ENCODE measurements at regions not wholly inside any gene's neighbourhood (a gene's known extent, or its start where the extent isn't known, plus 50 kb on each side); places are given as distances from the start of the nearest gene placed in this dataset.

- peak; percentile 17 for DNase-seq (ENCODE audit: low read depth)
These were observed 381.0 kb downstream of the SNAPC1 start for GRCh38 chr14:62143245-62143644.

- DNase-seq (ENCODE audit: low read depth): no peak
These were observed 382.6 kb downstream of the SNAPC1 start for GRCh38 chr14:62144863-62145262.

GRCh38 chr14:62146030-62146429 lies 383.8 kb downstream of the SNAPC1 start:
- no peak for DNase-seq (ENCODE audit: low read depth)

DNA sequence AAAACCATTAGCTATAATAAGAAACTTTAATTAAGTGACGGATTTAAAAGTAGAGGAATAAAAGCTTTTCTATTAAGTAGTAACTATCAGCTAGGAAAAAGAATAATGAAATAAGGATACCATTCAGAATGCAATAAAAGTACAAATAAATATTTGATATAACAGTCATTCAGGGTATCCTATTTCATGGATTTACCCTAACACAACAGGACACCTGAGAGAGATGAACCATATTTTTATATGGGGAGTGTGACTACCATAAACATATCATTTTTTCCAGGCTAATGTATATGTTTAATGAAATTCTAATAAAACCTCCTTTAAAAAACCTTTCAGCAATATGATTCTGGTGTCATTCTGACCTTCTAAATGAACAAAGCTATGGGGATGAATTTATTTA lies 393.8 kb downstream of the SNAPC1 start:
- no peak for DNase-seq (ENCODE audit: low read depth)

GRCh38 chr14:62158779-62159178 lies 396.6 kb downstream of the SNAPC1 start:
- no peak for DNase-seq (ENCODE audit: low read depth)

DNA sequence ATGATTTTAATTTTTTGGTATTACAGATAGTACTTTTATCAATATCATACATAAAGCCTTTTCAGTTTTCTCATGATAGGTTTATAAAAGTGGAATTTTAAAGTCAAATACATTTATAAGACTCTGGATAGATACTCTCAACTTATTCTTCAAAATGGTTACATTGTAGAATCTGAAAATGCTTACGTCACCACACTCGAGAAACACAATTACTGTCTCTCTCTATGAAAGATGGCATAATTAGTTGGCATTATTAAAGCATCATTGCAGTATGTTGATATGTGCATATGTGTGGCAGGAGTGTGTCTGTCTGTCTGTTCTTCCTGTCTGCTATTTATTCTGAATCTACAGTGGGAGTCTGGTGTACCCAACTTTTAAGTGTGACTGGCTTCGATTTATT lies 397.1 kb downstream of the SNAPC1 start:
- no peak for DNase-seq (ENCODE audit: low read depth)

DNA sequence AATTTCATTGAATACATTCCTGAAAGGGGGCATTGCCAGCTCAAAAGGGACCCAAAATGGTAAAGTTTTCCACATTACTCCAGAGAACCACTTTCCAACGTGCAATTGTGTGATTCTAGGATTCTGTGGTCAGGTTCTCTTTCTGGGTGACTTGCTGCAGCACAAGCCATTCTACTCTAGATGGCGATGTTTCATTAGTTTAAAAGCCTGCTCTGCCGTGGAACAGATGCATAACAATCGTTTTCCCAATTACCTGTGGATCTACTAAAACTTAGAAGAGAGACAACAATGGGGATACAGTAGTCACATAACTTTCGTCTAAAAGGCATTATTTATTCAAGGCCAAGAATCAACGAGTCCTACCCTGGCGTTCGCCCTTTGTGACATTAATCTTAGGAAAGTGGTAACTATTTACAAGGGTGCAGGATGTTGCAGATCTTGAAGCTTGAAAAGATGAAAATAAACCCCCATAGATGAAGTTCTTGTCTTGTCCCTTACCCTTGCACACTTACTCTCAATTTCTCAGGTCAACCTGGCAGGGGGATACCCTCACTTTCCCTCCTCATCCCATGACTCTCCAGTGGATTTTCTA lies 400.9 kb downstream of the SNAPC1 start:
- DNase-seq (ENCODE audit: low read depth): peak; percentile 40

DNA sequence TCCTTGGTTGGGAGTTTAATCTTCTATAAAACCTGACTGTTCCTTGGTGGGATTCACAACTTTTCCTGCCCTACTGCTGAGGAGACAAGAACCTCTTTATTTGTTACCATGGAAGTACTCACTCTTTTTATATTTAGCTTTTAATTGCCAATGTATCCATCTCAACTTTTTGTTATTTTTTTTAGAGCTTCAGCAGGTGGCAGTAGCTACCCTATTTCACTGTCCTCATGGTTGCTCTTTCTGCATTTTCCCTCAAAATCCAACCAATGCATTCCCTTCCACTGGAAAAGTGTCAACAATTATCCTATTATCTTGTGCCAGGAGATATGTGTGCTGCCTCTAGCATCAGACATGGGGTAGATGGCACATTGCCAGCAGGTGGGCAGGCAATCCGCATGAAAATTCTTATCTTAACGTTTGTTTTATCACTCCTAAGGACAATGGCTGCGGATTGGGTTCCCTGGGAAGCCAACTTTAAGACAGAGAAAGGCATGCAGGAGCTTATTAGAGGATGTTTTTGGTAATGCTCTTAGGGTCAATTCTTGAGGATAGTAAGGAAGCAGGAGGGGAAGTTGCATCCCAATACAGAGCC lies 406.4 kb downstream of the SNAPC1 start:
- DNase-seq (ENCODE audit: low read depth): no peak

DNA sequence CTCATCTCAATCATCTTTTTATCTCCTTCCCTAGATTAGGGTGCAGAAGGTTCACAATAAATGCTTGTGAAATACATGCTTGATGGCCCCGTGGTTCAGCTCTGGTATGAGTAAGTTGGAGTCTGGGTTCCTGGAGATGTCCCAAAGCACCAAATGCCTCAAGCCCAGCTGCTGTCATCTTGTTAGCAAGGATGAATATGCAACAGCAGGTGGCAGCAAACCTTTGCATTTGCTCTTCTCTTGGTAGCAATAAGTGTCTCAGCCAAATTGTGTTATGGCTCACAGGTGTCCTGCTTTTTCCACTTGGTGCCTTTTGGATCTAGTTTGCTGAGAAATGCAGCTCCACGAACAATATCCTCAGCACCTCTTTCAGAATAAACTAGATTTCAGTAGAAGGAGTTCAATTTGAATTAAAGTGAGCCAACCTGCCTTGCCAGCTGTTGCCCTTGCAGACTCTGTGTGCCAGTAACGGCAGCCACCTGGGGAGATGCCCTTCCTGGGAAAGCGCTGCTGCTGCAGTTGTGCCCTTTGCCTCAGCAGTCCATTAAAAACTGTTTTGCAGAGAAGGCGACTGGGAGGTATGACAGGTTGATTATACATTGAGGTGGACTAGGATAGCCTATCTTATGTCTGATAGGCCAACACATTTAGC lies 417.3 kb downstream of the SNAPC1 start:
- peak; percentile 68 for DNase-seq (ENCODE audit: low read depth)

DNA sequence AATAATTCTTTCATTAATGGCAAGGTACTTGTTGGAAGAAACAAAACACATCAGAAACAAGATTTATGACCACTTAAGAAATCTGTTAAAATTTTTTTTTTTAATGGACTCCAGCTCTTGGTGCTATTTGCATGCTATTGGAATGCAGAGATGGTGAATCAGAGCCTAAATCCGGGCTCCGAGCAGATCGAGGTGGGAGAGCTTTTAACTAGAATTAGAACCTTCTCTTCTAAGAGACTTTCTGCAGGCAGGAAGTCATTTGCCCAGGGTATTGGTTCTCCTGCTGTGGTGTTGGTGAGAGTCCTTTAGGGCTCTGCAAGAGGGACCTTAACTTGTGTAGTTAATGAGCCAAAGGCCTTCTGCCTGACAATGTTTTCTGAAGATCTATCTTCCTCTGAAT lies 419.4 kb downstream of the SNAPC1 start:
- peak; percentile 11 for DNase-seq (ENCODE audit: low read depth)

- no peak for DNase-seq (ENCODE audit: low read depth)
These were observed 422.9 kb downstream of the SNAPC1 start for GRCh38 chr14:62185078-62185477.

GRCh38 chr14:62187265-62187664 lies 425.0 kb downstream of the SNAPC1 start:
- no peak for DNase-seq (ENCODE audit: low read depth)

GRCh38 chr14:62189698-62190097 lies 427.5 kb downstream of the SNAPC1 start:
- peak; percentile 60 for DNase-seq (ENCODE audit: low read depth)

DNA sequence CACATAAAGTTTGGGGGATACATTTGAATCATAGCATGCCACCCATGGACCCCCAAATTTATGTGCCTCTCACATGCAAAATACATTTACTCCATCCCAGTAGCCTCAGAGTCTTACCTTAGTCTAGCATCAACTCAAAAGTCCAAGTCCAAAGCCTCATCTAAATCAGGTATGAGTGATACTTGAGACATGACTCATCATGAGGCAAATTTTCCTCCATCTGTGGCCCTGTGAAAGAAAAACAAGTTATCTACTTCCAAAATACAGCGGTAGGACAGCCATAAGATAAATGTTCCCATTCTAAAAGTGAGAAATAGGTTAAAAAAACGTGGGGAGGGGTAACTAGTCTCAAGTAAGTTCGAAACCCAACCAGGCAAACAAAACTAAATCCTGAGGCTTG lies 444.2 kb downstream of the SNAPC1 start:
- DNase-seq (ENCODE audit: low read depth): peak; percentile 55

DNA sequence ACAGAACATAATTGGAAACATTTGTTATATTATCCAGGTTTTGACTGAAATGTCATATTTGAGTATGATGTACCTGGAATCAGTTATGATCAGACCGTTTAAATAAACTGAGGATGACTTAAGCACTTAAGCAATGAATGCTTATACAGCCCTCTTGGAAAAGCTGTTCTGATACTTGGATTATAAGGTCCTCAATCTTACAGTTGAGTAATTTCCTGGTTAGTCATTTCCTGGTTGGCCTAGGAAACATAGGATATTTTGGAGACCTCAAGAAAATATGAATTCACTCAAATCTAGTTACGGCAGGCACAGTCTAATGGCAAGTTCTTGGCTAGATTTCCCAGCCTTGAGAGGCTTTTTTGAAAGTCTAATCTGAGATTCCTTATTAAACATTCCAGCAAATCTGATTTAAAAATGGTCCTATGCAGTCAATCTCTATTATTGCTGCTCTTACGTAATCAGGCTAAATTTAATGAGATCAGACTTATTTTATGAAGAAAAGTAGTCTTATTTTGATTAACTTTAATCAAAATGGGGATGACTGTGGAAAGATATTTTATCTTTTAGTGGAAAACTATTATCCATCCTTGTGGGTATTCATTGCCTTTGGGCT lies 447.2 kb downstream of the SNAPC1 start:
- peak; percentile 65 for DNase-seq (ENCODE audit: low read depth)

- peak; percentile 71 for DNase-seq (ENCODE audit: low read depth)
These were observed 451.3 kb downstream of the SNAPC1 start for GRCh38 chr14:62213516-62213915.

DNA sequence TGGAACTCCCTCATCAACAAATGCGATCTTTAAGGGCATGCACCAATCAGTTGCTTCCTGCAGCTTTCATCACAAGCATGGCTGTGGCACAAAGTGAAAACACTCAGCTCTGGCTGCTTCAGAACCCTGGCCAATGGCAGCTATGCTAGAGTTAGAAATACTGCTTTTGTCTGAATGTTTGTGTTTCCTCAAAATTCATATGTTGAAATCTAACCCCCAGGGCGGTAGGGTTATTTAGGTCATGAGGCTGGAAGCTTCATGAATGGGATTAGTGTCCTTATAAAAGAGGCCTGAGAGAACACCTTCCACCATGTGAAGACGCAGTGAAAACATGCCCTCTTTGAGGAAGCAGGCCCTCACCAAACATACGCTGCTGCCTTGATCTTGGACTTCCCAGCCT lies 453.9 kb downstream of the SNAPC1 start:
- DNase-seq (ENCODE audit: low read depth): no peak

DNA sequence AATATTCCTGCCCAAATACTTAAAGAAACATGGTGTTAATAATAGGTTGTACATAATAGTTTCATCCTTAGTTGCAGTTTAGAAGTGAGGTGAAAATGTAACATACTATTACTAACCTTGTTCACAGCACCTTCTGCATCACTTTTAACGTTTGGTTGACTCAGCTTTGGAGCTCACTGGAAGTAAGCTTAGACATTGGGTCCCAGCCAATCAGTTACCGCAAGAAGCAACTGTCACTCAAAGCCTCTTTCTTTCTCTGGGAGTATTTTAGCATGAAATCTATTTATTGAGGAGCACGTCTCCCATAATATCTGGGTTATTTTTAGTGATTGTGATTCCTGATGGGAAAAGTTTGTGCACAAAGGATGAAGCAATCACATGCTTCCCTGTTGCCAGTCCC lies 472.6 kb downstream of the SNAPC1 start:
- DNase-seq (ENCODE audit: low read depth): peak; percentile 2

GRCh38 chr14:62244221-62244620 lies 482.0 kb downstream of the SNAPC1 start:
- no peak for DNase-seq (ENCODE audit: low read depth)

- no peak for DNase-seq (ENCODE audit: low read depth)
These were observed 485.0 kb downstream of the SNAPC1 start for GRCh38 chr14:62247266-62247665.

DNA sequence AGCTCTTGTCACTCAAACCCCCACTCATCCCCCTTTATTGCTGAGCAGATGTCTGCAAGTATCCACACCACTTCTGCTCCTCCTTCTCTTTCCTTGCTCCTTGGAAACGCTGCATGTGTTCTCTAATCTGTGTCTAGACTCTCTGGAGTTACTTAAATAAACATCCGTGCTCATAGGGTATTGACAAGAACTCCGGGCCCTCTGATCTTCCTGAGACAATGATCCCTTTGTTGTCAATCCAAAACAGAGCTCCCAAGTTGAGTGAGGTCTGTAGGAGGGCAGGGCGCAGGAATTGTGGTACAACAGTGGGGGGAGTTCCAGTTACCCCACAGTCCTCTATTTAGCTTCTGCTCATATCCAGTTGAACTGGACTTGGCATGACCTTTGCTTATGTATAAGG lies 489.0 kb downstream of the SNAPC1 start:
- DNase-seq (ENCODE audit: low read depth): no peak

DNA sequence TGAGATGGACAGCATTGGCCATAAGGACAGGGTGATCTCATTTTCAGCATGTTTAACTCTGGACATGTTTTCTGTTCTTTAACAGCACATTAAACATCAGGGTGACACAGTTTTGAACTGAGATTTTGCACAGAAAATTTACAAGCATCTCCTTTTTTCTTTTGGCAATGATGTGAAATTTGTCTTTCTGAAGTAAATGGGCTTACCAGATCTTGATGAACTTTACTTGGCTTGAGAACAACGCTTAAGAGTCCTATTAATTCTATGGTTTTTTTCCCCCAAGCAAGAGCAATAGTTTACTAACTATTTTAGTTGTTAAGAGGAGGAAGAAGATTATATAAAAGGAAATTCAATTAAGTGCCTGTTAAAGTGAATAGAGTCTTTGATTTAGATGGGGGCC lies 491.0 kb downstream of the SNAPC1 start:
- no peak for DNase-seq (ENCODE audit: low read depth)

DNA sequence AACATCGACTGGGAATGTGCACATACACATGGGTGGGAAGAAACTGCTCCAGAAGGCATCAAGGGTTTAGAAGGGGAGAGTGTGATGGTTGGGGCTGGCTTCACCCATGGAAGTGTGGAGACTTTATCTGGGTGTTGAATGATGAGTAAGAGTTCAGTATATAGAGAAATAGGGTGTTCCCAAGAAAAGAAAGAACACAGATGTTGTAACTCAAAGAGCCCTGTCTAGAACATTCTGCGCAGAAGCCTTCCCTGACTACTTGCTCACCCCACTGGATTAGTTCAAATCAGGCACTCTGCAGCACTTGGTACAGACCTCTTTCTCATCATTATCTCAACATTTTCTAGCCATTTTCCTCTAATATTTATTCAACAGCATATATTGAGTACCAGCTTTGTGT lies 491.7 kb downstream of the SNAPC1 start:
- no peak for DNase-seq (ENCODE audit: low read depth)
